Gastrocnemius medialis (tissue), 4 donors: ENCODE measurements at regions not wholly inside any gene's neighbourhood (a gene's known extent, or its start where the extent isn't known, plus 50 kb on each side); places are given as distances from the start of the nearest gene placed in this dataset.

Source experiments
- ATAC-seq, 2 donors: fragments of 150-250 bp; one replicate each; pipeline ENCODE4 v1.9.1; 2016
- DNase-seq, 2 donors: peaks; one replicate each; pipeline ENCODE4 v3.0.0-alpha.2; 2019
- H3K27ac ChIP-seq, 4 donors: fragments of 200-600 bp; sonication (generic); 1 replicate in 1 of 4; 2 replicates in 3 of 4; pipeline ENCODE4 v1.5.1; 2016 to 2018; ENCODE audit warnings: mild to moderate bottlenecking in 2 of 4, moderate library complexity in 1 of 4
- H3K27me3 ChIP-seq, 3 donors: fragments of 200-600 bp; sonication (generic) in 2 of 3; 1 replicate in 1 of 3; 2 replicates in 2 of 3; pipeline versions ENCODE4 v1.5.1 to v1.6.0; 2016 to 2019; ENCODE audit warnings: mild to moderate bottlenecking in 1 of 3, moderate library complexity in 1 of 3
- H3K36me3 ChIP-seq, 2 donors: fragments of 200-600 bp; sonication (generic) in 1 of 2; one replicate each; pipeline ENCODE4 v1.5.1; 2017 to 2018
- H3K4me1 ChIP-seq, 2 donors: fragments of 200-600 bp; sonication (generic) in 1 of 2; one replicate each; pipeline ENCODE4 v1.5.1; 2016 to 2017; ENCODE audit warnings: mild to moderate bottlenecking in 2 of 2
- H3K4me3 ChIP-seq, 4 donors: fragments of 200-600 bp; sonication (generic) in 3 of 4; 1 replicate in 1 of 4; 2 replicates in 3 of 4; pipeline ENCODE4 v1.5.1; 2016 to 2019; ENCODE audit warnings: mild to moderate bottlenecking in 2 of 4
- H3K9me3 ChIP-seq, 3 donors: fragments of 200-600 bp; sonication (generic) in 2 of 3; 1 replicate in 1 of 3; 2 replicates in 2 of 3; pipeline ENCODE4 v1.5.1; 2016 to 2019
- POLR2A ChIP-seq, 2 donors: fragments of 450-650 bp; IDR thresholded peaks; one replicate each; pipeline ENCODE4 v1.6.1; 2017; ENCODE audit warnings: antibody characterized with exemption in 2 of 2, mild to moderate bottlenecking in 2 of 2, moderate library complexity in 2 of 2
- in situ Hi-C, 4 donors: fragments of 200-750 bp; cut with MboI; loops; one replicate each; pipeline versions ENCODE4 v1.15.0 to v1.8.0; 2017; ENCODE audit warnings: low sequenced_read_pairs in 4 of 4
- intact Hi-C: fragments of 100-400 bp; cut with DNase I; formaldehyde crosslinking; loops from one replicate; pipeline ENCODE4 v1.15.1; 2023; ENCODE audit warnings: low total_unique reads
- TF ChIP-seq, protein P1 (sequence below), 5 experiments: fragments of 450-650 bp in 3 of 5; fragments of 200-600 bp in 2 of 5; sonication (generic) in 2 of 5; IDR thresholded peaks in 4 of 5; conservative IDR thresholded peaks in 1 of 5; 1 replicate in 4 of 5; 2 replicates in 1 of 5; pipeline ENCODE4 v1.5.1; 2016 to 2019; ENCODE audit warnings: antibody characterized with exemption in 5 of 5, mild to moderate bottlenecking in 3 of 5, moderate library complexity in 3 of 5

DNA sequence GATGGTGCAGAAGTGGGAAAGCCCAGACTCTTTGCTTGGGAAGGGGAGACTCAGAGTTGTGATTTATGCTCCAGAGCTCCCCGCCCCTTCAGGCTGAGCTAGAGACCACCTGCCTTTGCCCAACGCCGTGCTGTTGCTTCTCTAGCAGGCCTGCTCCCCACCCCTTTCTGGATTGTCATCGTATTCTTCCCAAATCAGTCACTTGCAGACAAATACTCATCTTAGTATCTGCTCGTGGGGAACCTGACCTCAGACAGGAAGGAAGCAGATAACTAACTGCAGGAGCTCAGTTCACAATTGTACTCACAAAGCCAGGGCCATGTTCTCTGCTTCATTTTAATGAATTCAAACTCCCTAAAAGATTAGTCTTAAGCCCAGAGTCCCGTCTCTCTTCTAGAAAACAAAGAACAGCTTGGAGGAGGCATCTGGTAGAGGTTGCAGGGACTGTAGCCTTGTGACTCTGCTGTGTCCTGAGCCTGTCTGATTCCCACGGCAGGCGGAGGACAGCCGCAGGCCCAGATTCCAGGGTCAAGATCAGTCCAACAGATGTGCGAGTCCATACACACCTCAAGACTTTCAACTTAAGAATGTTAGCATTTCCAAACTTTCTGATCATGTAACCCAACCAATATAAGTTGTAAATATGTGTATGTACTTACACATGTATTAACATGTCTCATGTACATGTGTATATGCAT, 57.2 kb upstream of the GGTLC1 start:
- Histone ChIP-seq H3K4me3 (no peak overlapping the region), H3K27me3 (no peaks in the 10 kb centered on the region), H3K9me3 (no peaks in the 10 kb centered on the region), H3K36me3 (no peaks in the 10 kb centered on the region), H3K27ac (no peak overlapping the region), H3K4me1 (no peaks in the 10 kb centered on the region)
- DNase-seq (no peak), ATAC-seq (no peak)
- no peak for TF ChIP-seq POLR2A (IDR thresholded peaks at IDR 0.05)
- intact Hi-C loops (no loop called here), in situ Hi-C loops (no loop called here)

DNA sequence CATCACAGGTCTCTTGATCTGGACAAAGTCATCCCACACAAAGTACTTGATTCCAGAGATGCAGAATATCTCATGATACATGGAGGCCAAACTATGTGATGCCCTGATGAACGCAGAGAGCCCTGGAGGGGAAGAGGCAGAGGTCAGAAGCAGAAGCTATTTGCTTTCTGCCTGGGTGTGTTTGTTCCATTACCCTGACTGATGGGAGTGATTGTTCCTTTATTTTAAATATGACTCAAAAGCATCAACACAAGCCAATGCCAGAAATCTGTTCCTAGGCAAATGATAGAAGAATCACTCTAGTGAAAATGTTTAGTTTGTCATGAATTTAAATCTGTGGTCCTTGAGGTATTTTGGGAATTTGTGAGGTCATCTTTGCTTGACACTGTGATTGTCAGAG, 54.7 kb upstream of the GGTLC1 start:
- ATAC-seq, result no peak
- H3K4me1 ChIP-seq, result no peaks in the 10 kb centered on the region
- DNase-seq, result no peak
- intact Hi-C loops, result no loop called here
- no peak overlapping the region for H3K4me3 ChIP-seq
- no peak for TF ChIP-seq POLR2A (IDR thresholded peaks at IDR 0.05)
- TF ChIP-seq, protein P1, sequence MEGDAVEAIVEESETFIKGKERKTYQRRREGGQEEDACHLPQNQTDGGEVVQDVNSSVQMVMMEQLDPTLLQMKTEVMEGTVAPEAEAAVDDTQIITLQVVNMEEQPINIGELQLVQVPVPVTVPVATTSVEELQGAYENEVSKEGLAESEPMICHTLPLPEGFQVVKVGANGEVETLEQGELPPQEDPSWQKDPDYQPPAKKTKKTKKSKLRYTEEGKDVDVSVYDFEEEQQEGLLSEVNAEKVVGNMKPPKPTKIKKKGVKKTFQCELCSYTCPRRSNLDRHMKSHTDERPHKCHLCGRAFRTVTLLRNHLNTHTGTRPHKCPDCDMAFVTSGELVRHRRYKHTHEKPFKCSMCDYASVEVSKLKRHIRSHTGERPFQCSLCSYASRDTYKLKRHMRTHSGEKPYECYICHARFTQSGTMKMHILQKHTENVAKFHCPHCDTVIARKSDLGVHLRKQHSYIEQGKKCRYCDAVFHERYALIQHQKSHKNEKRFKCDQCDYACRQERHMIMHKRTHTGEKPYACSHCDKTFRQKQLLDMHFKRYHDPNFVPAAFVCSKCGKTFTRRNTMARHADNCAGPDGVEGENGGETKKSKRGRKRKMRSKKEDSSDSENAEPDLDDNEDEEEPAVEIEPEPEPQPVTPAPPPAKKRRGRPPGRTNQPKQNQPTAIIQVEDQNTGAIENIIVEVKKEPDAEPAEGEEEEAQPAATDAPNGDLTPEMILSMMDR (IDR thresholded peaks at IDR 0.05 in 4 of 5, conservative IDR thresholded peaks at IDR 0.05 in 1 of 5), result no peak
- H3K27ac ChIP-seq, result no peak overlapping the region
- no peaks in the 10 kb centered on the region for H3K27me3 ChIP-seq
- H3K9me3 ChIP-seq, result no peaks in the 10 kb centered on the region
- in situ Hi-C loops, result no loop called here
- no peaks in the 10 kb centered on the region for H3K36me3 ChIP-seq

DNA sequence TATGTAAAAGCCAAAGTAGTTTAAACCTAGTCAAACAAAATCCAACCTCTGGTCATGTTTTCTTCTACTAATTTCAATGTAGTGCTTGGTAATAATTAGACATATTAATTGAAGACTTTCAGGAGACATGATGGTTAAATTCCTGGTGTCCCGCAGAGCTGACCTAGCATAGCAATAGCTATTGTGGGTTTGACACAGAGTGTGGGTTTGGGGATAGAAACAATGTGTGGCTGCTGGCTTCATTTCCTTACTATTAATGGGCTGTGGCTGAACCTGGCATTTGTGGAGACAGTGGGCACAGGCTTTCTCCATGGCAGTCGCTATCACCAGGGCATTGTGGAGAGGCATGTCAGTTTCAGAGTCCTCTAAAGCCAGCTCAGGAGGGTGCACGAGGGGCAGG, 54.1 kb upstream of the GGTLC1 start:
- Histone ChIP-seq H3K4me3 (no peak overlapping the region), H3K9me3 (no peaks in the 10 kb centered on the region), H3K36me3 (no peaks in the 10 kb centered on the region), H3K27ac (no peak overlapping the region), H3K27me3 (no peaks in the 10 kb centered on the region), H3K4me1 (no peaks in the 10 kb centered on the region)
- ATAC-seq, result no peak
- intact Hi-C loops (no loop called here), in situ Hi-C loops (no loop called here)
- no peak for DNase-seq
- TF ChIP-seq POLR2A (IDR thresholded peaks at IDR 0.05), result no peak
- TF ChIP-seq, protein P1 (IDR thresholded peaks at IDR 0.05 in 4 of 5, conservative IDR thresholded peaks at IDR 0.05 in 1 of 5), result no peak

DNA sequence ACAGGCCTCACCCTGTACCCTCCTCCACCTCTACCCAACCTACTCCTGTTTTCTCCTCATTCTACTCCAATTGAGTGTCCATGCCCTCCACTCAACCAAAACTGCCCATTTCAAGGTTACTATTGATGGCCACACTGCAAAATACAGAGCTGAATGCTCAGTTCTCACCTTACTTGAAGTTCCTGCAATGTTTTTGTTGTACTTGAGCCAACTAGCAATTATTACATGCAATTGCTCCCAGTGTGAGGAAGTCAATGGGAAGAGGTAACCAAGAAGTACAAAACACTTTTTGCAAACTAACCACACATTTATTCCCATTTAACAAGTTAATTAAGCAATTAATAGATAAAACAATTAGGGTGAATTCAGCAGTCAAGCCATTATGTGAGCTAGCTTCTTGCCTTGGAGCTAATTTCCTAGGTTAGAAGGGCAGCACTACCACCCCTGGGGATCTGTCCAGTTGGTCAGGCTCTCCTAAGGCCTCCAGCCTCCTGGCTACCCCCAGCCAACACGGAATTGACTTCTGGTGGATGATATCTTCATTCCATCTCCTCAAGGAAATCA, 52.4 kb upstream of the GGTLC1 start:
- no peak for DNase-seq
- in situ Hi-C loops, result no loop called here
- intact Hi-C loops, result no loop called here
- H3K9me3 ChIP-seq, result no peaks in the 10 kb centered on the region
- H3K4me3 ChIP-seq, result no peak overlapping the region
- no peaks in the 10 kb centered on the region for H3K4me1 ChIP-seq
- TF ChIP-seq, protein P1 (IDR thresholded peaks at IDR 0.05 in 4 of 5, conservative IDR thresholded peaks at IDR 0.05 in 1 of 5), result no peak
- TF ChIP-seq POLR2A (IDR thresholded peaks at IDR 0.05), result no peak
- no peak for ATAC-seq
- H3K27ac ChIP-seq, result no peak overlapping the region
- H3K36me3 ChIP-seq, result no peaks in the 10 kb centered on the region
- no peaks in the 10 kb centered on the region for H3K27me3 ChIP-seq

DNA sequence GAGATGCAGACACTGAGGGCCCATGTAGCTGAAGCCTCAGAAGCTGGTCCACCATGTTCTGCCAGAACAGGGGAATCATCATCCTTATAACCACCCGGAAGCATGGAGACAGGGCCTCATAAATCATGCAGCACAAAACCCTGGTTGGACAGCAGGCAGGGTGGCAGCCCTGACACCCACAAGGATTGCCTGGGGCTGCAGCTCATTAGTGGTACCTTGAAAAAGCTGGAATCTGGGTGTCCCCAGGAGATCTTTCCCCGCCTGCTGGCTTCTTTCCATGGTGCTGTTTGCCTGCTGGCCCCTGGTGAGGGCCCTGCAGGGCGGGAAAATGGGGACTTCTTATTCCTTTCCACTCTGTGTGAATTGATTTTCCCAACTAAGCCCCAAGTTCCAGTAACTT, 50.6 kb upstream of the GGTLC1 start:
- H3K4me3 ChIP-seq, result no peak overlapping the region
- in situ Hi-C loops (no loop called here), intact Hi-C loops (no loop called here)
- no peak overlapping the region for H3K27ac ChIP-seq
- H3K9me3 ChIP-seq, result no peaks in the 10 kb centered on the region
- H3K36me3 ChIP-seq, result no peaks in the 10 kb centered on the region
- H3K27me3 ChIP-seq, result no peaks in the 10 kb centered on the region
- ATAC-seq (no peak), DNase-seq (no peak)
- no peaks in the 10 kb centered on the region for H3K4me1 ChIP-seq
- TF ChIP-seq, protein P1 (IDR thresholded peaks at IDR 0.05 in 4 of 5, conservative IDR thresholded peaks at IDR 0.05 in 1 of 5), result no peak
- no peak for TF ChIP-seq POLR2A (IDR thresholded peaks at IDR 0.05)
